HG03575 (cell line): ENCODE measurements at regions not wholly inside any gene's neighbourhood (a gene's known extent, or its start where the extent isn't known, plus 50 kb on each side); places are given as distances from the start of the nearest gene placed in this dataset.

Experiments
- ATAC-seq: cut with Tn5 transposase; IDR thresholded peaks from one replicate; pipeline ENCODE4 v1.9.1; 2021; ENCODE audit not compliant: unreplicated experiment, insufficient number of reproducible peaks, low FRiP score; ENCODE audit errors: extremely low read depth

- no peak for ATAC-seq
Observed at GRCh38 chr5:168176941-168177340, 114.5 kb upstream of the WWC1 start.

- ATAC-seq, result no peak
Observed at GRCh38 chr5:168177831-168178450, 113.5 kb upstream of the WWC1 start.

GRCh38 chr5:168179192-168179593 is 112.3 kb upstream of the WWC1 start:
- ATAC-seq, result no peak

- no peak for ATAC-seq
Observed at GRCh38 chr5:168182269-168182668, 109.2 kb upstream of the WWC1 start.

- ATAC-seq, result no peak
Observed at GRCh38 chr5:168184103-168184502, 107.3 kb upstream of the WWC1 start.

GRCh38 chr5:168186289-168187074 is 105.0 kb upstream of the WWC1 start:
- no peak for ATAC-seq

GRCh38 chr5:168187614-168188013 is 103.8 kb upstream of the WWC1 start:
- ATAC-seq, result no peak

GRCh38 chr5:168188182-168188581 is 103.3 kb upstream of the WWC1 start:
- no peak for ATAC-seq

- no peak for ATAC-seq
Observed at GRCh38 chr5:168192120-168192519, 99.3 kb upstream of the WWC1 start.

- no peak for ATAC-seq
Observed at GRCh38 chr5:168193493-168194250, 97.8 kb upstream of the WWC1 start.

- no peak for ATAC-seq
Observed at GRCh38 chr5:168195110-168195509, 96.3 kb upstream of the WWC1 start.

GRCh38 chr5:168198359-168198758 is 93.1 kb upstream of the WWC1 start:
- no peak for ATAC-seq

- ATAC-seq, result no peak
Observed at GRCh38 chr5:168202996-168203395, 88.4 kb upstream of the WWC1 start.

- ATAC-seq, result no peak
Observed at GRCh38 chr5:168204165-168204564, 87.3 kb upstream of the WWC1 start.

- ATAC-seq, result no peak
Observed at GRCh38 chr5:168207450-168208029, 83.9 kb upstream of the WWC1 start.

- ATAC-seq, result no peak
Observed at GRCh38 chr5:168209244-168209995, 82.0 kb upstream of the WWC1 start.

- ATAC-seq, result no peak
Observed at GRCh38 chr5:168209997-168210396, 81.4 kb upstream of the WWC1 start.

GRCh38 chr5:168211245-168211644 is 80.2 kb upstream of the WWC1 start:
- no peak for ATAC-seq

- ATAC-seq, result no peak
Observed at GRCh38 chr5:168211936-168212335, 79.5 kb upstream of the WWC1 start.
